GM12878 (cell line): ENCODE measurements at regions not wholly inside any gene's neighbourhood (a gene's known extent, or its start where the extent isn't known, plus 50 kb on each side); places are given as distances from the start of the nearest gene placed in this dataset.

Source experiments
- FOXM1 ChIP-seq: IDR thresholded peaks from 2 replicates; pipeline ENCODE4 v1.6.1; 2012; ENCODE audit warnings: low read depth, mild to moderate bottlenecking, inconsistent platforms, low read length, moderate library complexity
- NR2C2 ChIP-seq: IDR thresholded peaks from 2 replicates; pipeline ENCODE4 v1.6.1; 2011; ENCODE audit warnings: borderline replicate concordance, low read depth; ENCODE audit not compliant: control insufficient read depth, insufficient read length
- POLR2A ChIP-seq: IDR thresholded peaks from 2 replicates; pipeline ENCODE4 v1.6.1; 2011; ENCODE audit warnings: low read depth, mild to moderate bottlenecking, low read length
- POLR2AphosphoS2 ChIP-seq: IDR thresholded peaks from 2 replicates; pipeline ENCODE4 v1.6.1; 2011; ENCODE audit warnings: low read depth, mild to moderate bottlenecking, low read length, improper control_type of control experiment, moderate library complexity
- RB1 ChIP-seq: fragments of 450-650 bp; formaldehyde crosslinking; IDR thresholded peaks from 2 replicates; pipeline ENCODE4 v1.6.1; 2017; ENCODE audit warnings: mild to moderate bottlenecking, borderline replicate concordance
- STAT1 ChIP-seq: fragments of 450-650 bp; conservative IDR thresholded peaks from 2 replicates; pipeline ENCODE4 v1.6.1; 2014; ENCODE audit warnings: antibody characterized with exemption, mild to moderate bottlenecking
- TF ChIP-seq, protein P1 (sequence below), 3 experiments: IDR thresholded peaks in 2 of 3; conservative IDR thresholded peaks in 1 of 3; 2 replicates each; pipeline ENCODE4 v1.5.1; 2011; ENCODE audit warnings: low read depth in 3 of 3, low read length in 3 of 3, mild to moderate bottlenecking in 3 of 3, control low read depth in 2 of 3, moderate library complexity in 2 of 3, inconsistent platforms in 1 of 3, mixed read lengths in 1 of 3; ENCODE audit not compliant: control insufficient read depth in 2 of 3, insufficient read depth in 1 of 3; ENCODE audit errors: extremely low read depth in 1 of 3

GRCh38 chr21:17352996-17353655 lies 159.7 kb upstream of the CXADR start:
- TF ChIP-seq STAT1 (no peak), RB1 (no peak), FOXM1 (no peak), POLR2A (no peak), NR2C2 (no peak), POLR2AphosphoS2 (no peak)
- TF ChIP-seq, protein P1, sequence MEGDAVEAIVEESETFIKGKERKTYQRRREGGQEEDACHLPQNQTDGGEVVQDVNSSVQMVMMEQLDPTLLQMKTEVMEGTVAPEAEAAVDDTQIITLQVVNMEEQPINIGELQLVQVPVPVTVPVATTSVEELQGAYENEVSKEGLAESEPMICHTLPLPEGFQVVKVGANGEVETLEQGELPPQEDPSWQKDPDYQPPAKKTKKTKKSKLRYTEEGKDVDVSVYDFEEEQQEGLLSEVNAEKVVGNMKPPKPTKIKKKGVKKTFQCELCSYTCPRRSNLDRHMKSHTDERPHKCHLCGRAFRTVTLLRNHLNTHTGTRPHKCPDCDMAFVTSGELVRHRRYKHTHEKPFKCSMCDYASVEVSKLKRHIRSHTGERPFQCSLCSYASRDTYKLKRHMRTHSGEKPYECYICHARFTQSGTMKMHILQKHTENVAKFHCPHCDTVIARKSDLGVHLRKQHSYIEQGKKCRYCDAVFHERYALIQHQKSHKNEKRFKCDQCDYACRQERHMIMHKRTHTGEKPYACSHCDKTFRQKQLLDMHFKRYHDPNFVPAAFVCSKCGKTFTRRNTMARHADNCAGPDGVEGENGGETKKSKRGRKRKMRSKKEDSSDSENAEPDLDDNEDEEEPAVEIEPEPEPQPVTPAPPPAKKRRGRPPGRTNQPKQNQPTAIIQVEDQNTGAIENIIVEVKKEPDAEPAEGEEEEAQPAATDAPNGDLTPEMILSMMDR (IDR thresholded peaks at IDR 0.05 in 2 of 3, conservative IDR thresholded peaks at IDR 0.05 in 1 of 3; ENCODE audit: control insufficient read depth in 2 of 3, extremely low read depth in 1 of 3, insufficient read depth in 1 of 3, low read depth in 3 of 3, low read length in 3 of 3), result no peak
